ENCODE measurements at regions not wholly inside any gene's neighbourhood (a gene's known extent, or its start where the extent isn't known, plus 50 kb on each side); places are given as distances from the start of the nearest gene placed in this dataset.

- Histone ChIP-seq H3K27me3 (ENCODE audit: insufficient read depth) (no peaks in the 10 kb centered on the region), H3K4me2 (no peak overlapping the region), H3K4me3 (ENCODE audit: low read depth in 2 of 2, low read length in 1 of 2) (no peak overlapping the region), H3K9me2 (no peaks in the 10 kb centered on the region), H3K27ac (ENCODE audit: low read depth in 2 of 2, low read length in 1 of 2) (no peak overlapping the region), H3K4me1 (ENCODE audit: control insufficient read depth in 1 of 2, insufficient read depth in 2 of 2, low read depth in 1 of 2, low read length in 1 of 2) (no peaks in the 10 kb centered on the region; a peak in 1 of 4 replicates), H3K9me3 (no peaks in the 10 kb centered on the region), H3K36me3 (replicated peaks in 1 of 2; ENCODE audit: control insufficient read depth in 1 of 2, insufficient read depth in 2 of 2, low read length in 1 of 2) (no peaks in the 10 kb centered on the region), H3K79me2 (ENCODE audit: insufficient read depth) (no peaks in the 10 kb centered on the region), H3K9ac (no peak overlapping the region), H3F3A (replicated peaks; ENCODE audit: insufficient read depth) (no peaks in the 10 kb centered on the region), H4K20me1 (ENCODE audit: insufficient read depth) (no peaks in the 10 kb centered on the region), H2AFZ (ENCODE audit: low read depth) (no peak overlapping the region)
- 62% methylated on average over 2 of the region's 2 CpGs for WGBS (ENCODE audit: low lambda C conversion rate)
- no peak for DNase-seq
- ChIA-PET POLR2A (no interaction called here), CTCF (no interaction called here)
- TF ChIP-seq TEAD4 (IDR thresholded peaks at IDR 0.05; ENCODE audit: borderline replicate concordance, insufficient read depth) (no peak), TAF1 (IDR thresholded peaks at IDR 0.05; ENCODE audit: borderline replicate concordance, low read depth, low read length) (no peak), REST (IDR thresholded peaks at IDR 0.05; ENCODE audit: low read depth, low read length) (no peak), CHD2 (IDR thresholded peaks at IDR 0.05; ENCODE audit: low read length, partially characterized antibody) (no peak), EZH2phosphoT487 (IDR thresholded peaks at IDR 0.05; ENCODE audit: borderline replicate concordance, low read depth) (no peak), ELF1 (IDR thresholded peaks at IDR 0.05) (no peak), JUND (IDR thresholded peaks at IDR 0.05) (no peak), SIN3A (IDR thresholded peaks at IDR 0.05; ENCODE audit: borderline replicate concordance, low read depth, low read length) (no peak), NRF1 (IDR thresholded peaks at IDR 0.05; ENCODE audit: low read depth, low read length) (no peak), MEF2A (IDR thresholded peaks at IDR 0.05; ENCODE audit: borderline replicate concordance, low read depth) (no peak), PBX3 (IDR thresholded peaks at IDR 0.05) (no peak), RFX5 (IDR thresholded peaks at IDR 0.05; ENCODE audit: low read length) (no peak), MXI1 (IDR thresholded peaks at IDR 0.05; ENCODE audit: low read depth, low read length) (no peak), FOSL2 (IDR thresholded peaks at IDR 0.05; ENCODE audit: borderline replicate concordance, low read depth) (no peak)
- TF ChIP-seq, protein P1, sequence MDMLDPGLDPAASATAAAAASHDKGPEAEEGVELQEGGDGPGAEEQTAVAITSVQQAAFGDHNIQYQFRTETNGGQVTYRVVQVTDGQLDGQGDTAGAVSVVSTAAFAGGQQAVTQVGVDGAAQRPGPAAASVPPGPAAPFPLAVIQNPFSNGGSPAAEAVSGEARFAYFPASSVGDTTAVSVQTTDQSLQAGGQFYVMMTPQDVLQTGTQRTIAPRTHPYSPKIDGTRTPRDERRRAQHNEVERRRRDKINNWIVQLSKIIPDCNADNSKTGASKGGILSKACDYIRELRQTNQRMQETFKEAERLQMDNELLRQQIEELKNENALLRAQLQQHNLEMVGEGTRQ (IDR thresholded peaks at IDR 0.05; ENCODE audit: borderline replicate concordance, low read depth, low read length), result no peak
- TF ChIP-seq, protein P2, sequence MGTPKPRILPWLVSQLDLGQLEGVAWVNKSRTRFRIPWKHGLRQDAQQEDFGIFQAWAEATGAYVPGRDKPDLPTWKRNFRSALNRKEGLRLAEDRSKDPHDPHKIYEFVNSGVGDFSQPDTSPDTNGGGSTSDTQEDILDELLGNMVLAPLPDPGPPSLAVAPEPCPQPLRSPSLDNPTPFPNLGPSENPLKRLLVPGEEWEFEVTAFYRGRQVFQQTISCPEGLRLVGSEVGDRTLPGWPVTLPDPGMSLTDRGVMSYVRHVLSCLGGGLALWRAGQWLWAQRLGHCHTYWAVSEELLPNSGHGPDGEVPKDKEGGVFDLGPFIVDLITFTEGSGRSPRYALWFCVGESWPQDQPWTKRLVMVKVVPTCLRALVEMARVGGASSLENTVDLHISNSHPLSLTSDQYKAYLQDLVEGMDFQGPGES (IDR thresholded peaks at IDR 0.05; ENCODE audit: low read depth, low read length), result no peak
Observed at GRCh38 chr1:98429965-98430443, 231.5 kb upstream of the SNX7 start.
